Prostate gland (tissue), 2 donors: ENCODE measurements at regions not wholly inside any gene's neighbourhood (a gene's known extent, or its start where the extent isn't known, plus 50 kb on each side); places are given as distances from the start of the nearest gene placed in this dataset.
"Not testable (repeated sequence)": the region's sequence is repeated elsewhere in the genome, so short reads cannot be mapped to it uniquely, and the experiment has no call there.

ENCODE experiments used
- DNase-seq: peaks from one replicate; pipeline ENCODE4 v3.0.0-alpha.2; 2019; ENCODE audit warnings: low spot score
- H3K27ac ChIP-seq, 2 donors: fragments of 200-600 bp; sonication (generic); 2 replicates each; pipeline ENCODE4 v1.5.1; 2017 to 2019
- H3K27me3 ChIP-seq: fragments of 200-600 bp; sonication (generic); replicated peaks from 2 replicates; pipeline ENCODE4 v1.5.1; 2019; ENCODE audit not compliant: insufficient read depth
- H3K36me3 ChIP-seq, 2 donors: fragments of 200-600 bp; sonication (generic); 1 replicate in 1 of 2; 2 replicates in 1 of 2; pipeline versions ENCODE4 v1.5.1 to v1.8.1; 2017 to 2019
- H3K4me1 ChIP-seq: fragments of 200-600 bp; sonication (generic); replicated peaks from 2 replicates; pipeline ENCODE4 v1.5.1; 2019
- H3K4me3 ChIP-seq, 2 donors: fragments of 200-600 bp; sonication (generic); 2 replicates each; pipeline ENCODE4 v1.5.1; 2017 to 2019
- H3K9me3 ChIP-seq: fragments of 200-600 bp; sonication (generic); 2 replicates; pipeline ENCODE4 v1.5.1; 2017
- POLR2A ChIP-seq: fragments of 450-650 bp; IDR thresholded peaks from one replicate; pipeline ENCODE4 v1.6.1; 2016; ENCODE audit warnings: antibody characterized with exemption, mild to moderate bottlenecking
- POLR2AphosphoS5 ChIP-seq: sonication (generic); formaldehyde crosslinking; IDR thresholded peaks from one replicate; pipeline ENCODE4 v1.6.1; 2017; ENCODE audit warnings: antibody characterized with exemption
- WGBS: methylation state at CpG from one replicate; pipeline ENCODE4 v1.1.5; 2018; 5-methylcytosine and 5-hydroxymethylcytosine counted together
- intact Hi-C: fragments of 100-400 bp; cut with DNase I; formaldehyde crosslinking; loops from one replicate; pipeline ENCODE4 v1.14.2; 2022
- TF ChIP-seq, protein P1 (sequence below), 4 experiments: fragments of 200-600 bp in 2 of 4; fragments of 450-650 bp in 2 of 4; sonication (generic) in 2 of 4; IDR thresholded peaks; 1 replicate in 3 of 4; 2 replicates in 1 of 4; pipeline ENCODE4 v1.5.1; 2016 to 2019; ENCODE audit warnings: antibody characterized with exemption in 4 of 4, mild to moderate bottlenecking in 2 of 4, moderate library complexity in 2 of 4

- Histone ChIP-seq H3K27ac (no peak overlapping the region), H3K4me3 (no peak overlapping the region), H3K27me3 (no peaks in the 10 kb centered on the region), H3K4me1 (no peaks in the 10 kb centered on the region), H3K9me3 (no peaks in the 10 kb centered on the region), H3K36me3 (no peaks in the 10 kb centered on the region)
- DNase-seq, result no peak
- TF ChIP-seq, protein P1, sequence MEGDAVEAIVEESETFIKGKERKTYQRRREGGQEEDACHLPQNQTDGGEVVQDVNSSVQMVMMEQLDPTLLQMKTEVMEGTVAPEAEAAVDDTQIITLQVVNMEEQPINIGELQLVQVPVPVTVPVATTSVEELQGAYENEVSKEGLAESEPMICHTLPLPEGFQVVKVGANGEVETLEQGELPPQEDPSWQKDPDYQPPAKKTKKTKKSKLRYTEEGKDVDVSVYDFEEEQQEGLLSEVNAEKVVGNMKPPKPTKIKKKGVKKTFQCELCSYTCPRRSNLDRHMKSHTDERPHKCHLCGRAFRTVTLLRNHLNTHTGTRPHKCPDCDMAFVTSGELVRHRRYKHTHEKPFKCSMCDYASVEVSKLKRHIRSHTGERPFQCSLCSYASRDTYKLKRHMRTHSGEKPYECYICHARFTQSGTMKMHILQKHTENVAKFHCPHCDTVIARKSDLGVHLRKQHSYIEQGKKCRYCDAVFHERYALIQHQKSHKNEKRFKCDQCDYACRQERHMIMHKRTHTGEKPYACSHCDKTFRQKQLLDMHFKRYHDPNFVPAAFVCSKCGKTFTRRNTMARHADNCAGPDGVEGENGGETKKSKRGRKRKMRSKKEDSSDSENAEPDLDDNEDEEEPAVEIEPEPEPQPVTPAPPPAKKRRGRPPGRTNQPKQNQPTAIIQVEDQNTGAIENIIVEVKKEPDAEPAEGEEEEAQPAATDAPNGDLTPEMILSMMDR (IDR thresholded peaks at IDR 0.05), result no peak
- TF ChIP-seq POLR2AphosphoS5, result no peak
- no peak for TF ChIP-seq POLR2A
- intact Hi-C loops, result no loop called here
- 79% methylated on average over 16 of the region's 18 CpGs for WGBS
Measured at GRCh38 chr10:124322191-124322980, 96.3 kb downstream of the OAT start.

DNA sequence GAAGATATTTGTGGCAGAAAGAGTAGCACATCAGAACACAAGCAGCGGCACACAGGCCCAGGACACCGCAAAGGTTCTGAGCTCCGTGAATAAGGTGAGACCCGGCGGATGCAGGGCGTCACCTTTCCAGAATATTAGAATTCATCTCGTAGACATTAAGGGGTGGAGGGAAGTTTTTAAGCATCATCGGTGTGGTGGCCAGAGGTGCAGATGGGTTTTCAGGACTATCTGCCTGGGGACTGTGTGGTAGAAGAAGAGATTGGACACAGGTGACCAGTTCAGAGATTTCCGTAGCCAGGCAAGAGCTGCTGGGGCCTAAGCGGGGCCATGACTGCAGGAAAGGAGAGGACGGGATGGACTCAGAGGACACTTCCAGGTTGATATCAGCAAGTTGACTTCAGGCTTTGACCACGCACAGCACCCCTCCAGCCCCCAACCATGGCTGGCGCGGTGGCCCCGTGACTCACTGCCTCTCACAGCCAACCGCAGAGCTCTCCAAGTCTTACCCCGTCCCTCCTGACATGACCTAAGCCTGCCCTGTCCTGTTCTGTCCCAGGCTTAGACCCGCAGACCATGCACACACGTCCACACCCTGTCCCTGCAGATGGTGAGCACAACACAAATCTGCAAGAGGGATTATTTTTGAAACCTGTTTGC lies 97.2 kb downstream of the OAT start:
- no peak for TF ChIP-seq POLR2A
- TF ChIP-seq POLR2AphosphoS5, result no peak
- TF ChIP-seq, protein P1 (IDR thresholded peaks at IDR 0.05), result no peak
- no peaks in the 10 kb centered on the region for H3K4me1 ChIP-seq
- no peak overlapping the region for H3K4me3 ChIP-seq
- no peak for DNase-seq
- no peaks in the 10 kb centered on the region for H3K27me3 ChIP-seq
- H3K9me3 ChIP-seq, result no peaks in the 10 kb centered on the region
- intact Hi-C loops, result no loop called here
- 96% methylated on average over 19 of the region's 19 CpGs for WGBS
- no peaks in the 10 kb centered on the region for H3K36me3 ChIP-seq
- H3K27ac ChIP-seq, result no peak overlapping the region

DNA sequence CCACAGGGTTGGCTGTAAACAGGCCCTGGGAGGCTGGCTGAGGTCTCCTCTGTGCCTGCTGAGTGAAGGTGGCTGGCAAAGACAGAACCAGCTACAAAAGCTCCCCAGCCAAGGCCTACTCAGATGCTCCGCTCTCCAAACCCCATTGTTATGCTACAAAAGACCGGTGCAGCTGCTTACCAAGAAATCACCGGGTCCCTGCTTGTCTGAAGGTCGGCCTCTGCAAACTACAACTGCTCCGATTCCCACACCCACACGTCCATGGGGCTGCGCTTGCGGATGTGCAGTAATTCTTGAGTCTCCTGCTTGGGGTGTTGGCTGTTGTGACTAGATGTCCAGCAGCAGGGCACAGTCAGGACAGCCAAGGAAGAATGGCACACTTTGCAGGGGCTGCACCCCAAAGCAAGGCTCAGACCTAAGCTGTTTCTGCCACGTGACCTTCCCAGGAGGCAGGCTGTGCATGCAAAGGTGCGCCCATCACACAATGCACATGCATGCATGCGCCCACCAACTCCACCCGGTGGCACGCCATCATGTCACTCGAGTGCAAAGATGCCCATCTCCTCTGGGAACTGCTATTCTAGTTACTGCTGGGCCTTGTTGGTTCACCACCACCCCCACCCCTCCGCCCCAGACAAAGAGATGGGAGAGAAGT lies 97.8 kb downstream of the OAT start:
- Histone ChIP-seq H3K4me1 (no peaks in the 10 kb centered on the region), H3K4me3 (no peak overlapping the region), H3K9me3 (no peaks in the 10 kb centered on the region), H3K27me3 (no peaks in the 10 kb centered on the region), H3K27ac (no peak overlapping the region), H3K36me3 (no peaks in the 10 kb centered on the region)
- WGBS, result 91% methylated on average over 15 of the region's 15 CpGs
- no peak for DNase-seq
- TF ChIP-seq POLR2A (no peak), POLR2AphosphoS5 (no peak)
- TF ChIP-seq, protein P1 (IDR thresholded peaks at IDR 0.05), result no peak
- intact Hi-C loops, result no loop called here

GRCh38 chr10:124319926-124320391 lies 98.8 kb downstream of the OAT start:
- DNase-seq, result no peak
- H3K4me1 ChIP-seq, result no peaks in the 10 kb centered on the region
- H3K27ac ChIP-seq, result no peak overlapping the region
- intact Hi-C loops, result no loop called here
- TF ChIP-seq POLR2AphosphoS5 (no peak), POLR2A (no peak)
- TF ChIP-seq, protein P1 (IDR thresholded peaks at IDR 0.05), result no peak
- H3K4me3 ChIP-seq, result no peak overlapping the region
- H3K27me3 ChIP-seq, result no peaks in the 10 kb centered on the region
- H3K36me3 ChIP-seq, result no peaks in the 10 kb centered on the region
- WGBS, result 95% methylated on average over 3 of the region's 3 CpGs
- H3K9me3 ChIP-seq, result no peaks in the 10 kb centered on the region

DNA sequence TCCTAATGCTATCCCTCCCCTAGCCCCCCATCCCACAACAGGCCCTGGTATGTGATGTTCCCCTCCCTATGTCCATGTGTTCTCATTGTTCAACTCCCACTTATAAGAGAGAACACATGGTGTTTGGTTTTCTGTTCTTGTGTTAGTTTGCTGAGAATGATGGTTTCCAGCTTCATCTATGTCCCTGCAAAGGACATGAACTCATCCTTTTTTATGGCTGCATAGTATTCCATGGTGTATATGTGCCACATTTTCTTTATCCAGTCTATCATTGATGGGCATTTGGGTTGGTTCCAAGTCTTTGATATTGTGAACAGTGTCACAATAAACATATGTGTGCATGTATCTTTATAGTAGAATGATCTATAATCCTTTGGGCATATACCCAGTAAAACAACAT lies 99.2 kb downstream of the OAT start:
- H3K4me1 ChIP-seq, intact Hi-C loops, H3K9me3 ChIP-seq, DNase-seq, H3K36me3 ChIP-seq, H3K4me3 ChIP-seq, H3K27me3 ChIP-seq, H3K27ac ChIP-seq: not testable (repeated sequence)
